ENCODE measurements at regions not wholly inside any gene's neighbourhood (a gene's known extent, or its start where the extent isn't known, plus 50 kb on each side); places are given as distances from the start of the nearest gene placed in this dataset.
"Not testable (repeated sequence)": the region's sequence is repeated elsewhere in the genome, so short reads cannot be mapped to it uniquely, and the experiment has no call there.

DNA sequence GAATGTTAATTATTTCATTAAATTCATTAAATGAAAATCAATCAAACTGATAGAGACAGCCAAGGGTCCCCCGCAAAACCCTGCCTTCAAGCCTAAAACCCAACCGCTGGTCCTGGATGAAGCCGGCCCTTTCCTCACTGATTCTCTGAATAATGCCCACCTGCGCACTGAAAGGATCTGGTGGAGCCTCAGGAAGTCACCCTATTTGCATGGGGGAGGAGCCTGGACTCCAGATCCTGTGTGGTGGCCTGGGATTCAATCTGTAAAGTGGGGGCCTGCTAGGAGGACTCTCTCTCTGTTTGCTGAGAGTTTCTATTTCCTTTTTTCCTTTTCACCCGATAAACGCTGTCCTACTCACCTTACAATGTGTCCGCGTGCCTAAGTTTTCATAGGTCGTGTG, 97.9 kb upstream of the ADAMTS3 start:
- no peak for DNase-seq

DNA sequence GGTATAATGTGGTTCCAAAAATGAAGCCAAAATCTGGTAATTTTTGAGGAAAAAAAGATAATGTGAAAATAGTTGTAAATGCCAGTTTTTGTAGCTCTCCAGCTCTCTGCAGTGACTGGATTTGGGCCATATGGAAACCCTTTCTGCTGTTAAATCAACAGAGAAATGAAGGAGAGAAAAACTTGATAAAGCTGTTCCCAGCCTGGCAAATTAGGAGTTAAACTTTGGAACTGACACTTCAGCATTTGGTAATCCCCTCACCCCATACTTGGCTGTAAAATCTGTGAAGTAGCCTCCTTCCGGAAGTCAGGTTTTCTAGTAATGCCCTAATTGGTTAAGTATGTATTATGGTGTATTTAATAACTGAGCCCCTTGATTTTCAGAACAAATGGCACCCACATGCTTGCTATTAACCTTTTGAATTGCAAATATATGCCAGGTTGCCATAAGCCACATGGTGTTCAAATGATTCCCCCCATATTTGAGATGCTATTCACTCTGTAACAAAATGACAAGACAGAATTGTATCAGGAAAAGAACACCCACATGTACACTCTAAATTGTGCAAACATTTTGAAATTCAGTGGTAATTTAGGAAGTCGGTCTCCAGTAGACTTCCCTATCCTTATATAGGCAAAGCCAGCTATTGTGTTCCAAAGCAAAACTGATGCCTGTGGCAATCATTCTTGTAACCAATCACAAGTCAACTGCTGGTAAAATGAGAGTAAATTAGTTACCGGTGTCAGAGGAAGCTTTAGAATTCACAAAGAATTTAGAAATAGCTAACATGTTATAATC, 96.3 kb upstream of the ADAMTS3 start:
- DNase-seq: no peak

DNA sequence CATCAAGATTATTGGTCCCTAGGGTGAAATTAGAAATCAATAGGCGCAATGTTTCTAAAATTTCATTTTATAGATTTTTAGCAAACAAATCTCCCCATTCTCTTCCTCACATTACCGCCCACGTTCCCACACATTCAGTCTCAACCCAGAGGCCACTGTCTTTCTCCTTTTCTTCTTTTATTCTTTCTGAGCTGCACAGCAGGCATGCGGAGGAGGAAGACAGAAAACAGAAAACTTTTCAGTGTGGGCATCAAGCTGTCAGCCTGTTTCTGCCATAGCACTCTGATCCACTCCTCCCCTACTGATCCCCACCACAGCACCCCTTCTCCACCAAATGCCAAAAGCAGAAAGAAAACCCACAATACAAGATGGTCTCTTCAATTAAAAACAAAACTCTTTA, 94.8 kb upstream of the ADAMTS3 start:
- DNase-seq: no peak

DNA sequence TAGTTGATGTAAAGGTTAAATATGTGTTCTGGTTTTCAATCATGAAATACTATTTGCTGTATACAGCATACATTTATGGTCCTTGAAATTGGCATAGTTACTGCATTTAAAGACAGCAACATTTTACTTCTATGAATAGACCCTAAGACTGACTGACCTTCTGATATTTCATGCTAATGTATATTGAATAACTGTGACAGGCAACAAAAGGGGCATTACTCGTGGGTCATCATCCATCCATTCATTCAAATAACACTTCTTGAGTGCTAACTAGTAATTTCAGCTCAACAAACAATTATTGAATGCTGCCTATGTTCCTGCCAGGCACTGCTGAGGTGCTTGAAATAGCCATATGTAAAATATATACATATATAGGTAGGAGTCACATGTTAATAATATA, 92.8 kb upstream of the ADAMTS3 start:
- no peak for DNase-seq

DNA sequence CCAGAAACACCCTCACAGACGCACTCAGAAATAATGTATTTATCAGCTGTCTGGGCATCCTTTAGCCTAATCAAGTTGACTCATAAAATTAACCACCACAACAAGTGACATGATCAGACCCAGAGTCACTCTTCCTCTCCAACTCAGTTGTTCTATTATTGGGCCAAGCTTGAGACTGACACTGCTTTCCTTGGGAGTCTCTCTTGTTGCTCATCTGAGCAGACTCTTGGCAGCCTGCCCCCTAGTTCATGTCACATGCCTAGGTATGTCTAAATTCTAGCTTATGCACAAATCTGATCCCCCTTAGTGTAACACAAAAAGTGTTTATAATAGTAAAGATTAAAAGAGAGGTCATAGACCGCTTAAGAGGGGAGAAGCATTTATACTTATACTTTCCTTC, 72.6 kb upstream of the ADAMTS3 start:
- no peak for DNase-seq

DNA sequence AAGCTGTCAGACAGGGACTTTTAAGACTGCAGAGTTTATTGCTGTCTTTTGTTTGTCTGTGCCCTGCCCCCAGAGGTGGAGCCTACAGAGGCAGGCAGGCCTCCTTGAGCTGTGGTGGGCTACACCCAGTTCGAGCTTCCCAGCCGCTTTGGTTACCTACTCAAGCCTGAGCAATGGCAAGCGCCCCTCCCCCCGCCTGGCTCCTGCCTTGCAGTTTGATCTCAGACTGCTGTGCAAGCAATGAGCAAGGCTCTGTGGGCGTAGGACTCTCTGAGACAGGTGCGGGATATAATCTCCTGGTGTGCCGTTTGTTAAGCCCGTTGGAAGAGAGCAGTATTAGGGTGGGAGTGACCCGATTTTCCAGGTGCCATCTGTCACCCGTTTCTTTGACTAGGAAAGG, 67.8 kb upstream of the ADAMTS3 start:
- not testable (repeated sequence) for DNase-seq

DNA sequence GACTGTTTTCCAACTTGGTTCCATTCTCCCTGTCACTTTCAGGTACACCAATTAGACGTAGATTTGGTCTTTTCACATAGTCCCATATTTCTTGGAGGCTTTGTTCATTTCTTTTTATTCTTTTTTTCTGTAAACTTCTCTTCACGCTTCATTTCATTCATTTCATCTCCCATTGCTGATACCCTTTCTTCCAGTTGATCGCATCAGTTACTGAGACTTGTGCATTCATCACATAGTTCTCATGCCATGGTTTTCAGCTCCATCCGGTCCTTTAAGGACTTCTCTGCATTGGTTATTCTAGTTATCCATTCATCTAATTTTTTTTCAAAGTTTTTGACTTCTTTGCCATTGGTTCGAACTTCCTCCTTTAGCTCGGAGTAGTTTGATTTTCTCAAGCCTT, 66.9 kb upstream of the ADAMTS3 start:
- DNase-seq: not testable (repeated sequence)

DNA sequence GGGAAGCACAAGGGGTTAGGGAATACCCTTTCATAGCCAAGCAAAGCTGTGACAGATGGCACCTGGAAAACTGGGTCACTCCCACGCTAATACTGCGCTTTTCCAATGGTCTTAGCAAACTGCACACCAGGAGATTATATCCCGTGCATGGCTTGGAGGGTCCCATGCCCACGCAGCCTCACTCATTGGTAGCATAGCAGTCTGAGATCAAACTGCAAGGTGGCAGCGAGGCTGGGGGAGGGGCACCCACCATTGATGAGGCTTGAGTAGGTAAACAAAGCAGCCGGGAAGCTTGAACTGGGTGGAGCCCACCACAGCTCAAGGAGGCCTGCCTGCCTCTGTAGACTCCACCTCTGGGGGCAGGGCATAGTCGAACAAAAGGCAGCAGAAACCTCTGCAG, 63.2 kb upstream of the ADAMTS3 start:
- not testable (repeated sequence) for DNase-seq

DNA sequence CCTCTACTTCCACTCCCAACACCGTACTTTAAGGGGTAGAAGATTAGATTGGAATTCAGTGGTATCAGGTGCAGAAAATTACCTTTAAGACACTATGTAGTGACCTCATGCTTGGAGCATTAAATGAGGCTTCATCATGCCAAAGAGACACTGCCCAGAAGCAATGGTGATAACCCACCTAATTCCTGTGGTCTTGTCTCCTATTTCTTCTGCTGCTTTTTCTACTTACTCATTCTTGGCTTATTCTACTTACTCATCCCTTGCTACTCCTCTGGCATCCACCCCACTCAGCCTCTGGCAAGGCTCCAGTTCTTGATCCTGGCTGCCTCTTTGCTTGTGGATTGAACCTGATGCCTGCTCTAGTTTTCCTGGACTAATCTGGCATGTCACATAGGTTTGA, 62.3 kb upstream of the ADAMTS3 start:
- DNase-seq: no peak

DNA sequence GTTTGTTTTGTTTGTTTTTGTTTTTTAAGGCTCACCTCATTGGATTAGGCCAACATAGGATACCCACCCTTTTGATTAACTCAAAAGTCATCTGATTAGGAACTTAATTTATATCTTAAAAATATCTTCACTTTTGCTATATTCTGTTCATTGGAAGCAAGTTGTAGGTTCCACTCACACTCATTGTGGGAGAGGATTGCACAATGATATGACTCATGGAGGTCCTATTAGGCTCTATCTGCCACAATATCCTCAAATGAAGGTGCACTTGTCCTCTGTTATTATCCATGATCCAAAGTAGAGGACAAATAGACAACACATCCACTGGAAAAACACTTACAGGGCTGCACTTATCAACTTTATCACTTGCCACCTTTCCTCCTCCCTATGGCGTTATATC, 60.5 kb upstream of the ADAMTS3 start:
- no peak for DNase-seq

DNA sequence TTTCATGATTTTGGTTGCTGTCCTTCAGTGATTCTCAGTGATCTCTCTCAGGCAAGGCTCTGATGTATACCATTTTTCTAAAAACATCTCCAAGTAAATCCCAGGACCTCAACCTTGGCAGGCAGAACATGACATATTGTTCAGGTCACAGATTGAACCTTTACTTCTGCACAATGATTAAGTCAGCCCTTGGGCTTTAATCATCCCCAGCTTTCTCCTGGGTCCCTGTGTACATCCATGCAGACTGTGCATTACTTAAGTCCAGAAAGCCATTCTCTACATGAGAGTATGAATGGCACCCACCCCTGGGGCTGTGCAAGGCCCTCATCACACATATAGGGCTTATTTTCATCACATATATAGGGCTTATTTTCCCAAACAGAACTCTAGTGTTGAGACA, 58.7 kb upstream of the ADAMTS3 start:
- DNase-seq: no peak
